GM12878 (cell line): ENCODE measurements at regions not wholly inside any gene's neighbourhood (a gene's known extent, or its start where the extent isn't known, plus 50 kb on each side); places are given as distances from the start of the nearest gene placed in this dataset.

Experiments
- ATAC-seq: fragments of 200-7000 bp; cut with Tn5 transposase; 3 replicates; pipeline ENCODE4 v1.9.1; 2020; ENCODE audit warnings: mild to moderate bottlenecking, moderate library complexity
- BruUV-seq: library from RNA; stranded (reverse); fragments of 400-500 nt; replicated peaks from 2 replicates; lab custom pipeline; 2021; lab: Mats Ljungman, UMichigan
- CTCF ChIA-PET: fragments of 300-600 bp; sonication (Branson Sonifier 250); formaldehyde crosslinking; extraction: SDS; loops from one replicate; lab custom pipeline; 2021; ENCODE audit warnings: inconsistent platforms; lab: Yijun Ruan, JAX
- POLR2A ChIA-PET: fragments of 350-600 bp; formaldehyde crosslinking; extraction: SDS; loops from one replicate; lab custom pipeline; 2021; ENCODE audit warnings: inconsistent platforms; lab: Charles Lee
- RAD21 ChIA-PET: fragments of 300-600 bp; sonication (Branson Sonifier 250); formaldehyde crosslinking; loops from one replicate; lab custom pipeline; 2023; ENCODE audit warnings: antibody characterized with exemption; ENCODE audit not compliant: unreplicated experiment; lab: Charles Lee
- SMC1A ChIA-PET: fragments of 300-600 bp; sonication (Branson Sonifier 250); formaldehyde crosslinking; loops from one replicate; lab custom pipeline; 2023; ENCODE audit not compliant: unreplicated experiment, uncharacterized antibody; lab: Charles Lee
- DNase-seq: peaks from one replicate; pipeline ENCODE4 v3.0.0-alpha.2; 2011; ENCODE audit warnings: low read depth, low spot score
- FAIRE-seq: peaks from 3 replicates; lab custom pipeline; 2011; peaks lifted over from hg19 to GRCh38; lab: Jason Lieb, UNC
- H2AFZ ChIP-seq: 2 replicates; pipeline ENCODE4 v1.6.0; 2011; ENCODE audit warnings: low read depth, low read length, control low read depth; ENCODE audit not compliant: control insufficient read depth
- H3K27ac ChIP-seq: 2 replicates; pipeline ENCODE4 v1.5.1; 2011; ENCODE audit warnings: control low read depth; ENCODE audit not compliant: control insufficient read depth, insufficient read depth
- H3K27me3 ChIP-seq, 2 experiments: replicated peaks in 1 of 2; 2 replicates each; pipeline versions ENCODE4 v1.6.0 to v1.6.1; 2011; ENCODE audit warnings: low read length in 1 of 2; ENCODE audit not compliant: control insufficient read depth in 2 of 2, insufficient read depth in 2 of 2
- H3K36me3 ChIP-seq, 2 experiments: 2 replicates each; pipeline ENCODE4 v1.5.1; 2011; ENCODE audit warnings: low read length in 1 of 2; ENCODE audit not compliant: control insufficient read depth in 2 of 2, insufficient read depth in 2 of 2
- H3K4me1 ChIP-seq: 2 replicates; pipeline ENCODE4 v1.6.1; 2011; ENCODE audit warnings: mild to moderate bottlenecking, low read length, moderate library complexity, mixed read lengths; ENCODE audit not compliant: control insufficient read depth, insufficient read depth
- H3K4me2 ChIP-seq: 2 replicates; pipeline ENCODE4 v1.6.0; 2011; ENCODE audit warnings: control low read depth; ENCODE audit not compliant: control insufficient read depth, insufficient read depth
- H3K4me3 ChIP-seq: fragments of 200-600 bp; sonication (generic); 2 replicates; pipeline ENCODE4 v1.5.1; 2016
- H3K79me2 ChIP-seq: 2 replicates; pipeline ENCODE4 v1.6.0; 2011; ENCODE audit warnings: low read length; ENCODE audit not compliant: control insufficient read depth, insufficient read depth
- H3K9ac ChIP-seq: 2 replicates; pipeline ENCODE4 v1.8.0; 2011; ENCODE audit warnings: low read length, control low read depth, mixed read lengths; ENCODE audit not compliant: control insufficient read depth, insufficient read depth
- H3K9me3 ChIP-seq: replicated peaks from 3 replicates; pipeline ENCODE4 v1.5.1; 2011; ENCODE audit warnings: mild to moderate bottlenecking, low read length; ENCODE audit not compliant: control insufficient read depth, insufficient read depth
- H4K20me1 ChIP-seq: 2 replicates; pipeline ENCODE4 v1.6.0; 2011; ENCODE audit not compliant: control insufficient read depth, insufficient read depth
- BACH1 ChIP-seq: fragments of 450-650 bp; IDR thresholded peaks from 2 replicates; pipeline ENCODE4 v1.6.1; 2017; ENCODE audit warnings: mild to moderate bottlenecking, borderline replicate concordance
- BHLHE40 ChIP-seq, 2 experiments: fragments of 450-650 bp in 1 of 2; IDR thresholded peaks; 2 replicates each; pipeline ENCODE4 v1.6.1; 2011 to 2017; ENCODE audit warnings: low read depth in 2 of 2, borderline replicate concordance in 1 of 2, improper control_type of control experiment in 1 of 2, low read length in 1 of 2, mild to moderate bottlenecking in 1 of 2
- BRCA1 ChIP-seq: IDR thresholded peaks from 2 replicates; pipeline ENCODE4 v1.6.1; 2011; ENCODE audit warnings: low read depth, low read length, improper control_type of control experiment
- CBX3 ChIP-seq: fragments of 200-600 bp; sonication (generic); IDR thresholded peaks from 2 replicates; pipeline ENCODE4 v1.6.1; 2016; ENCODE audit warnings: low read depth, borderline replicate concordance
- CHD1 ChIP-seq: IDR thresholded peaks from 2 replicates; pipeline ENCODE4 v1.6.1; 2012; ENCODE audit warnings: low read depth, low read length, improper control_type of control experiment
- E2F8 ChIP-seq: fragments of 450-650 bp; IDR thresholded peaks from 2 replicates; pipeline ENCODE4 v1.6.1; 2018; ENCODE audit warnings: mild to moderate bottlenecking, low read depth, moderate library complexity; ENCODE audit not compliant: partially characterized antibody
- FOS ChIP-seq: IDR thresholded peaks from 3 replicates; pipeline ENCODE4 v1.6.1; 2011; ENCODE audit warnings: borderline replicate concordance; ENCODE audit not compliant: insufficient read length; ENCODE audit errors: extremely low read depth
- HCFC1 ChIP-seq: fragments of 150-350 bp; IDR thresholded peaks from 2 replicates; pipeline ENCODE4 v1.6.1; 2014; ENCODE audit warnings: low read length
- NFYA ChIP-seq: IDR thresholded peaks from 2 replicates; pipeline ENCODE4 v1.6.1; 2011; ENCODE audit warnings: low read depth, mild to moderate bottlenecking, low read length, improper control_type of control experiment, borderline replicate concordance
- RB1 ChIP-seq: fragments of 450-650 bp; formaldehyde crosslinking; IDR thresholded peaks from 2 replicates; pipeline ENCODE4 v1.6.1; 2017; ENCODE audit warnings: mild to moderate bottlenecking, borderline replicate concordance
- TCF12 ChIP-seq: IDR thresholded peaks from 2 replicates; pipeline ENCODE4 v1.6.1; 2011; ENCODE audit warnings: low read depth, mild to moderate bottlenecking, low read length
- WGBS: methylation state at CpG from one replicate; pipeline ENCODE4 v1.1.6; 2016; ENCODE audit warnings: low lambda C conversion rate; ENCODE audit not compliant: insufficient replicate concordance, insufficient coverage; ENCODE audit errors: missing lambda C conversion rate; 5-methylcytosine and 5-hydroxymethylcytosine counted together
- in situ Hi-C: fragments of 300-500 bp; cut with MboI; formaldehyde crosslinking; loops from 9 replicates; pipeline ENCODE4 v1.14.3; 2018; ENCODE audit warnings: mixed read lengths
- intact Hi-C: fragments of 100-400 bp; cut with micrococcal nuclease; formaldehyde crosslinking; loops from one replicate; pipeline ENCODE4 v1.14.2; 2022; ENCODE audit not compliant: unreplicated experiment
- TF ChIP-seq, protein P1 (sequence below): fragments of 450-650 bp; IDR thresholded peaks from 2 replicates; pipeline ENCODE4 v1.6.1; 2016; ENCODE audit warnings: mild to moderate bottlenecking
- TF ChIP-seq, protein P2 (sequence below): fragments of 450-650 bp; IDR thresholded peaks from 2 replicates; pipeline ENCODE4 v1.6.1; 2016; ENCODE audit warnings: mild to moderate bottlenecking, moderate library complexity, borderline replicate concordance

GRCh38 chr3:159732172-159733111 lies 256.2 kb upstream of the IL12A start:
- H4K20me1 ChIP-seq: no peaks in the 10 kb centered on the region
- H3K4me3 ChIP-seq: no peak overlapping the region
- no peak for FAIRE-seq
- no peak overlapping the region for H3K4me2 ChIP-seq
- H3K79me2 ChIP-seq: no peaks in the 10 kb centered on the region
- H3K9ac ChIP-seq: no peak overlapping the region
- ChIA-PET RAD21 (no interaction called here), SMC1A (no interaction called here), CTCF (interaction anchor here (0.5 kb wide), 1 partner anchor 151 kb away, joined by 3 read pairs; no protein-coding TSS in a partner anchor), POLR2A (no interaction called here)
- no peaks in the 10 kb centered on the region for H3K27me3 ChIP-seq
- in situ Hi-C loops: no loop called here
- H2AFZ ChIP-seq: no peak overlapping the region
- H3K27ac ChIP-seq: no peak overlapping the region
- WGBS: 44% methylated on average over 6 of the region's 6 CpGs
- H3K9me3 ChIP-seq: no peaks in the 10 kb centered on the region
- H3K4me1 ChIP-seq: no peaks in the 10 kb centered on the region
- intact Hi-C loops: no loop called here
- ATAC-seq: no peak
- DNase-seq: no peak
- BruUV-seq: no TSS peak
- H3K36me3 ChIP-seq: no peaks in the 10 kb centered on the region
- TF ChIP-seq NFYA: no peak
- no peak for TF ChIP-seq BRCA1
- TF ChIP-seq BHLHE40 (IDR thresholded peaks at IDR 0.05; ENCODE audit: borderline replicate concordance in 1 of 2, low read depth in 2 of 2, low read length in 1 of 2): no peak
- no peak for TF ChIP-seq TCF12
- no peak for TF ChIP-seq BACH1
- TF ChIP-seq HCFC1: no peak
- no peak for TF ChIP-seq E2F8
- TF ChIP-seq CHD1: no peak
- TF ChIP-seq, protein P1, sequence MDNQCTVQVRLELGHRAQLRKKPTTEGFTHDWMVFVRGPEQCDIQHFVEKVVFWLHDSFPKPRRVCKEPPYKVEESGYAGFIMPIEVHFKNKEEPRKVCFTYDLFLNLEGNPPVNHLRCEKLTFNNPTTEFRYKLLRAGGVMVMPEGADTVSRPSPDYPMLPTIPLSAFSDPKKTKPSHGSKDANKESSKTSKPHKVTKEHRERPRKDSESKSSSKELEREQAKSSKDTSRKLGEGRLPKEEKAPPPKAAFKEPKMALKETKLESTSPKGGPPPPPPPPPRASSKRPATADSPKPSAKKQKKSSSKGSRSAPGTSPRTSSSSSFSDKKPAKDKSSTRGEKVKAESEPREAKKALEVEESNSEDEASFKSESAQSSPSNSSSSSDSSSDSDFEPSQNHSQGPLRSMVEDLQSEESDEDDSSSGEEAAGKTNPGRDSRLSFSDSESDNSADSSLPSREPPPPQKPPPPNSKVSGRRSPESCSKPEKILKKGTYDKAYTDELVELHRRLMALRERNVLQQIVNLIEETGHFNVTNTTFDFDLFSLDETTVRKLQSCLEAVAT: no peak
- TF ChIP-seq, protein P2, sequence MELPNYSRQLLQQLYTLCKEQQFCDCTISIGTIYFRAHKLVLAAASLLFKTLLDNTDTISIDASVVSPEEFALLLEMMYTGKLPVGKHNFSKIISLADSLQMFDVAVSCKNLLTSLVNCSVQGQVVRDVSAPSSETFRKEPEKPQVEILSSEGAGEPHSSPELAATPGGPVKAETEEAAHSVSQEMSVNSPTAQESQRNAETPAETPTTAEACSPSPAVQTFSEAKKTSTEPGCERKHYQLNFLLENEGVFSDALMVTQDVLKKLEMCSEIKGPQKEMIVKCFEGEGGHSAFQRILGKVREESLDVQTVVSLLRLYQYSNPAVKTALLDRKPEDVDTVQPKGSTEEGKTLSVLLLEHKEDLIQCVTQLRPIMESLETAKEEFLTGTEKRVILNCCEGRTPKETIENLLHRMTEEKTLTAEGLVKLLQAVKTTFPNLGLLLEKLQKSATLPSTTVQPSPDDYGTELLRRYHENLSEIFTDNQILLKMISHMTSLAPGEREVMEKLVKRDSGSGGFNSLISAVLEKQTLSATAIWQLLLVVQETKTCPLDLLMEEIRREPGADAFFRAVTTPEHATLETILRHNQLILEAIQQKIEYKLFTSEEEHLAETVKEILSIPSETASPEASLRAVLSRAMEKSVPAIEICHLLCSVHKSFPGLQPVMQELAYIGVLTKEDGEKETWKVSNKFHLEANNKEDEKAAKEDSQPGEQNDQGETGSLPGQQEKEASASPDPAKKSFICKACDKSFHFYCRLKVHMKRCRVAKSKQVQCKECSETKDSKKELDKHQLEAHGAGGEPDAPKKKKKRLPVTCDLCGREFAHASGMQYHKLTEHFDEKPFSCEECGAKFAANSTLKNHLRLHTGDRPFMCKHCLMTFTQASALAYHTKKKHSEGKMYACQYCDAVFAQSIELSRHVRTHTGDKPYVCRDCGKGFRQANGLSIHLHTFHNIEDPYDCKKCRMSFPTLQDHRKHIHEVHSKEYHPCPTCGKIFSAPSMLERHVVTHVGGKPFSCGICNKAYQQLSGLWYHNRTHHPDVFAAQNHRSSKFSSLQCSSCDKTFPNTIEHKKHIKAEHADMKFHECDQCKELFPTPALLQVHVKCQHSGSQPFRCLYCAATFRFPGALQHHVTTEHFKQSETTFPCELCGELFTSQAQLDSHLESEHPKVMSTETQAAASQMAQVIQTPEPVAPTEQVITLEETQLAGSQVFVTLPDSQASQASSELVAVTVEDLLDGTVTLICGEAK: no peak
- no peak for TF ChIP-seq FOS
- TF ChIP-seq RB1: no peak
- TF ChIP-seq CBX3: no peak
